ENCODE measurements at regions not wholly inside any gene's neighbourhood (a gene's known extent, or its start where the extent isn't known, plus 50 kb on each side); places are given as distances from the start of the nearest gene placed in this dataset.
"Not testable (repeated sequence)": the region's sequence is repeated elsewhere in the genome, so short reads cannot be mapped to it uniquely, and the experiment has no call there.

DNA sequence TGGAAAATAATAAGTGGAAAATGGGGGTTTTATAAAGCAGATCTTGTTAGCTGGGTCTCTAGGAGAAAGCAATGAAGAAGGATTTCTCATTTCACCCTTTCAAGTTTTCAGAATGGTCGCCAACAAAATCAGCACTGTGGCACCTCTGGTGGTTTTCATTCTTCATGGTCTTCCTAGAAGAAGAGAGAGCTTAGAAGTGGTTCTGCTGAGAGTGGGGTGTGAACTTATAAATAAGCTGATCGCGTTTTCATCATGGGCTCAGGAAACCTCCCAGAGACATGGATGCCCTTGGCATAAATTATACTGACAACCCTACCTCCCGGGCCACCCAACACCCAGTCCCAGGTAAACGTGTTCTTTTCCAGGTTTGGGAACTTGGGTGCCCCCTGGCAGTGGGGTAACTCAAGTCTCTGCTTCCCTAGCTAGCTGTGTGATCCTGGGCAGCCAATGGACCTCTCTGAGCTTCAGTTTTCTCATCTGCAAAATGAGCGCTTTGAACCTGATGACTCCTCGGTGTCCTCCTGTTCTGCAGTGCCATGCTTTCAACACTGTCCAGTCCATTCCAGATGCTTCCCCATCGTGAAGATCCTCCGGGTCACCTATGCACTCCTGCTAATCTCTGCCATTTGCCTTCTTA is 72.6 kb upstream of the GRAMD1B start:
- ATAC-seq: peak; percentile 70
- Mint-ChIP-seq H3K4me1 (peaks cover 38% of the 10 kb centered on the region), H3K27me3 (peaks cover 60% of the 10 kb centered on the region)

DNA sequence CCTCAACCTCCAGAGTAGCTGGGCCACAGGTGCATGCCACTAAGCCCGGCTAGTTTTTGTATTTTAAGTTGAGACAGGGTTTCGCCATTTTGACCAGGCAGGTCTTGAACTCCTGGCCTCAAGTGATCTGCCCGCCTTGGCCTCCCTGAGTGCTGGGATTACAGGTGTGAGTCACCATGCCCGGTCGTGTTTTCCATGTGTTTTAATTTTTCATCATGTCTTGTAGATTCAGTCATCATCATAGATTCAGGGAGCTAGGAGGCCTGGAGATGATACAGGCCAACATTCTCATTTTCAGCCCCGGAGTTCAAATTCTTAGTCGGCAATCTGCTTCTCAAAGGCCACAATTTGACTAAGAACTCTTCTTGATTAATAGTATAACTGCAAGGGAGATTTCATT is 73.5 kb upstream of the GRAMD1B start:
- DNase-seq: peak in 1 of 2 donors; percentile 48
- Mint-ChIP-seq H3K4me3 (peak overlapping the region; percentile 86 to 98), H3K4me1 (peaks cover 35% of the 10 kb centered on the region), H3K27me3 (peaks cover 60% of the 10 kb centered on the region), H3K9me3 (no peaks in the 10 kb centered on the region), H3K27ac (peak overlapping the region in 1 of 2 donors; percentile 46)
- peak; percentile 21 for ATAC-seq

More for the DNA sequence above, 72.6 kb upstream of the GRAMD1B start:
- H3K4me3 Mint-ChIP-seq: peak overlapping the region; percentile 86 to 98
- no peaks in the 10 kb centered on the region for H3K9me3 Mint-ChIP-seq
- DNase-seq: peak; percentile 23 to 44
- peak overlapping the region; percentile 2 to 84 for H3K27ac Mint-ChIP-seq

DNA sequence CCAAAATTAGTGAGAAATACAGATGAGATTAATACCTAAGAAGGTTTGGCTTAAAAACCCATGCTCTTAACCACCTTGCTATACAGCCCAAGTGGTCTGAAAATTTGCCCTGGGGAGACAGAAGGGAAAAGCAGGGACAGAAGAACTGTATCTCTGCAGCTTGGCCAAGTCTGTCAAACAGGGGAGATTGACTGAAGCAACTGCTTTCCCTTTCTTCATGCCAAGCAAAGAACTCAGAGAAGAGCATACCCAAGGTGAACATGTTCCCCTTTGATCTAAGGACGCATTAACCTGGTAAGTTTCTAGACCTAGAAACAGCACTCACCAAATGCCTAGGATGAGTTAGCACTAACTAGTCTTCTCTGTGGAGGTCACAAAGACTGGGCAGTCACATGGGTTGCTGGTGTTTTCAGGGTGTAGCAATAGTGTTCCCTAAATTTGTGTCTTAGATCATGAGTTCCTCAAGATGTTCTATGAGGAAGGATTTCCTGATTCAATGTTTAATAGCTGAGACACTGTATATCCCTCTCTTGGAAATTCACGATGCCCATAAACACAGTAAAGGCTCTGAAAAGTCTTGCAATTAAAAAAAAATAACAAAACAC is 75.6 kb upstream of the GRAMD1B start:
- Mint-ChIP-seq H3K27me3 (peaks cover 62% of the 10 kb centered on the region), H3K4me1 (peaks cover 21% of the 10 kb centered on the region), H3K9me3 (no peaks in the 10 kb centered on the region), H3K27ac (no peak overlapping the region), H3K4me3 (no peak overlapping the region)
- DNase-seq (no peak), ATAC-seq (no peak)

DNA sequence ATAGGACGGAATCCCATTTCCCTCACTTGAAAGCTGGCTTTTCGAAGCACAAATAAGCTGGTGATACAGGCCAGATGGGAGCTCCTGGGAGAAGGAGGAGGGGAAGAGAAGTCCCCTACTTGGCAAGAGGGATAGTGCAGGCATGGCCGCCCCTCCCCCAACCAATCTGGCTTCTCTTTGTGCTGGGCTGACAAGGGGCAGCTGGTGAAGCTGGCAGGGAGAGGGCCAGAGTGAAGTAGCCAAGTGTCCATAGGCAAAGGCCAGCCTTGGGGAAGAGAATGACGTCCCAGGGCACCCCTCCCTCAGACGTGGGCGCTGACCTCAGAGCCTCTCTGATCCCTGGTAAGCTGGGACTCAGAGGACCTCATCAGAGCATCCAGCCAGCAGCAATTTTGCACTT is 78.7 kb upstream of the GRAMD1B start:
- no peak for ATAC-seq

DNA sequence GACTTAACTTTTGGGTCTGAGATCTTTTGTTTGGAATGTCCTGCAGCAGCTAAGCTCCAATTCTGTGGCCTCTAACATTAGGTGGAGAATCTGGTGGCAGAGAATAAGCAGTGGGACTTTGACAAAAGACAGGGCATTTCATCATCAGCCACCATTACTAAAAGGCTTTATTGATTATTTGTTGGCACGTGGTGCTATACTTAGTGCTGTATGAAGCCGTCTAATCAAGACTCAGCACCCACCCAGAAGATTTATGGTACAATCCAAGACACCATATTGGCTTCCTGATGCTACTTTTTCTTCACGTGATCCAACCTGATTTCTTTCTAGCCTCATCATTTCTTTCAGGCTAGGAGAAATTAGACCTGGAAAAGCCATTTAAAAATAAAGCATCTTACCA is 80.7 kb upstream of the GRAMD1B start:
- no peak for DNase-seq
- Mint-ChIP-seq H3K4me3 (no peak overlapping the region), H3K9me3 (peaks cover 5 to 12% of the 10 kb centered on the region in 2 donors), H3K27me3 (peaks cover 72% of the 10 kb centered on the region), H3K4me1 (no peaks in the 10 kb centered on the region), H3K27ac (no peak overlapping the region)
- no peak for ATAC-seq

More for the DNA sequence above, 78.7 kb upstream of the GRAMD1B start:
- Mint-ChIP-seq H3K27me3 (peaks cover 73% of the 10 kb centered on the region), H3K27ac (no peak overlapping the region), H3K9me3 (peaks cover 5 to 12% of the 10 kb centered on the region in 2 donors), H3K4me3 (no peak overlapping the region), H3K4me1 (peaks cover 2% of the 10 kb centered on the region)
- DNase-seq: no peak

DNA sequence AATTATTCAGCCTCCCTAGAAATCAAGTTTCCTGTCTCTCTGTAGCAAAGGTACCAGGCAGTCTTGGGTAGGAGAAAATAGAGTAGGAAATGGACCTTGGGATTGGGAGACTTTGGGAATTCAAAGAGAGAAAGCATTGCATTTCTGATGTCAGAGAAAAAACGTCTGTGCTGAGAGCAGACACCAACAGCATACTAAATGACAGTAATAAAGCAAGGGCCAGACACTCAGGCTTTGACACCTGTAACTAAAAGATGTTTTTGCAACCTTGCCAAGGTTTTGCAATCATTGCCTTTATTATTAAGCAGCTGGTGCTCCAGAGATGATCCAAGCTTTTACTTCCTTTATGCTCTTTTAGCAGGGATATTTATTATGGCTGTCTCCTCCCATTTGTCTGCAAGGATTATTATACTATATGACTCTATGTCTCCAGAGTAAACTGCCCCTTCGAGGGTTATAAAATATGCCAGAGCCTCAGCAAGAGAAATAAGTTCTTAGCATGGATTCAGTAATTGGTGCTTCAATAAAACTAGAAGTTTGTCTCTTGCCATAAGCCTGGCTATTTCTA is 85.2 kb upstream of the GRAMD1B start:
- ATAC-seq: no peak
- DNase-seq: no peak
- Mint-ChIP-seq H3K27me3 (peaks cover 35% of the 10 kb centered on the region), H3K9me3 (peaks cover 12 to 20% of the 10 kb centered on the region in 2 donors), H3K4me3 (no peak overlapping the region), H3K4me1 (no peaks in the 10 kb centered on the region), H3K27ac (no peak overlapping the region)

DNA sequence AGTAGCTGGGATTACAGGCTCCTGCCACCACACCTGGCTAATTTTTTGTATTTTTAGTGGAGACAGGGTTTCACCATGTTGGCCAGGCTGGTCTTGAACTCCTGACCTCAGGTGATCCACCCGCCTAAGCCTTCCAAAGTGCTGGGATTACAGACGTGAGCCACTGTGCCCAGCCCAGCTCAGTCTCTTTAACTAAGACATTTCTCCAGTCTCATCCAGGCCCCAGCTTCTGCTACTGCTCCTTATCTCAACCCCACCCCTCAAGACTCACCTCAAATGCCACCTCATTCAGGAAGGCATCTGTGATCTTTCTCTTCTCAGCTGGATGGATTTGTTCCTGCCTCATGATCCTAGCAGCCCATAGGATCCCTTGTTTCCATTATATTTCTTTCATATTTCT is 85.9 kb upstream of the GRAMD1B start:
- H3K9me3 Mint-ChIP-seq: peaks cover 13 to 18% of the 10 kb centered on the region in 2 donors
- H3K4me3 Mint-ChIP-seq, H3K4me1 Mint-ChIP-seq, ATAC-seq, DNase-seq, H3K27ac Mint-ChIP-seq: not testable (repeated sequence)
- peaks cover 28% of the 10 kb centered on the region for H3K27me3 Mint-ChIP-seq

DNA sequence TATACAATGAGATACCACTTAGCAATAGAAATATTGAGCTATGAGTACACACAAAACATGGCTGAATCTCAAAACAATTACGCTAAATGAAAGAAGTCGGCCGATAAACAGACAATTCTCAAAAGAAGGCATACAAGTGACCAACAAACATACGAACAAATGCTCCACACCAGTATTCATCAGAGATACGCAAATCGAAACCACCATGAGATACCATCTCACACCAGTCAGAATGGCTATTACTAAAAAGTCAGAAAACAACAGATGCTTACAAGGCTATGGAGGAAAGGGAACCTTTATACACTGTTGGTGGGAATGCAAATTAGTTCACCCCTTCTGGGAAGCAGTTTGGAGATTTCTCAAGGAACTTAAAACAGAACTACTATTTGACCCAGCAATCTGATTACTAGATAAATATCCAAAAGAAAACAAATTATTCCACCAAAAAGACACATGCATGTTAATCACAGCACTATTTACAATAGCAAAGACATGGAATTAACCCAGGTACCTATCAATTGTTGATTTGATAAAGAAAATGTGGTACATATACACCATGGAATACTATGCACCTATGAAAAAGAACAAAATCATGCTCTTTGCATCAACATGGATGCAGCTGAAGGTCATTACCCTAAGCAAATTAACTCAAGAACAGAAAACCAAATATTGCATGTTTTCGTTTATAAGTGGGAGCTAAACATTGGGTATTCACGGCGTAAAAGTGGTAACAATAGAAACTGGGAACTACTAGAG is 90.9 kb upstream of the GRAMD1B start:
- peaks cover 24% of the 10 kb centered on the region for H3K27me3 Mint-ChIP-seq
- ATAC-seq (no peak), DNase-seq (no peak)
- H3K4me1 Mint-ChIP-seq: peaks cover 5% of the 10 kb centered on the region
- H3K9me3 Mint-ChIP-seq: peaks cover 12 to 26% of the 10 kb centered on the region in 2 donors
- H3K27ac Mint-ChIP-seq: no peak overlapping the region
- no peak overlapping the region for H3K4me3 Mint-ChIP-seq

DNA sequence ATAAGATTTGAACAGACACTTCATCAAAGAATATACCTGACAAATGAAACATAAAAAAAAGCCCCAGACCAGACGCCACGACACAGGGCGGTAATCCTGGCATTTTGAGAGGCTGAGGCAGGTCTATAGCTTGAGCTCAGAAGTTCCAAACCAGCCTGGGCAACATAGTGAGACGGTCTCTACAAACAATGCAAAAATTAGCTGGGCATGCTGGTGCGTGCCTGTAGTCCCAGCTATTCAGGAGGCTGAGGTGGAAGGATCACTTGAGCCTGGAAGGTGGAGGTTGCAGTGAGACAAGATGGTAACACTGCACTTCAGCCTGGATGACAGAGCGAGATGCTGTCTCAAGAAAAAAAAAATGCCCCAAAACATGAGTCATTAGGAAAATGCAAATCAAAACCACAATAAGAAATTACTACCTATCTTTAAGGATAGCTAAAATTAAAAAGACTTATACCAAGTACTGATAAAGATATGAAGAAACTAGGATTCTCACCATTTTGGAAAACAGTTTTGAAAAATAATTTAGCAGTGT is 91.7 kb upstream of the GRAMD1B start:
- Mint-ChIP-seq H3K4me1 (peaks cover 5% of the 10 kb centered on the region), H3K4me3 (no peak overlapping the region), H3K9me3 (peaks cover 12 to 26% of the 10 kb centered on the region in 2 donors), H3K27ac (no peak overlapping the region), H3K27me3 (peaks cover 18% of the 10 kb centered on the region)
- DNase-seq (no peak), ATAC-seq (peak; percentile 35)

DNA sequence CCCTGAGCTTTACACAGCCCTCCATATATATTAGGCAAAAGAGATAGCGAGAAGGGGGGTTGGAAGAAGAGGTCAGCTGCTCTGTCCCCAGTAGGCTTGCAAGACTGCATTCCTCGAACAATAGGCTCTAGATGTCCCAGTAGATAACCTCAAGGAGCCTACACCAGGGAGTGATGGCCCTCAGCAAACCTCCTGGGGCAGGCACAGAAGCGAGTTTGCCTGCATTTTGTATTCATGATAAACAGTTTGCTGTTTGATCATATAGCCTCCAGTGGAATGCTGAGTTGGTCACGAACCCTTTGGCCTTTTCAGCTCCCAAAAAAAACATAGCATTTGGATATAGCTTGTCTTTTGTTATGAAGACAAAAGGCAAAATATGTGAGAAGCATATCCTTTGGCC is 95.1 kb upstream of the GRAMD1B start:
- Mint-ChIP-seq H3K27me3 (peaks cover 19% of the 10 kb centered on the region), H3K4me3 (no peak overlapping the region)
- no peak for ATAC-seq

DNA sequence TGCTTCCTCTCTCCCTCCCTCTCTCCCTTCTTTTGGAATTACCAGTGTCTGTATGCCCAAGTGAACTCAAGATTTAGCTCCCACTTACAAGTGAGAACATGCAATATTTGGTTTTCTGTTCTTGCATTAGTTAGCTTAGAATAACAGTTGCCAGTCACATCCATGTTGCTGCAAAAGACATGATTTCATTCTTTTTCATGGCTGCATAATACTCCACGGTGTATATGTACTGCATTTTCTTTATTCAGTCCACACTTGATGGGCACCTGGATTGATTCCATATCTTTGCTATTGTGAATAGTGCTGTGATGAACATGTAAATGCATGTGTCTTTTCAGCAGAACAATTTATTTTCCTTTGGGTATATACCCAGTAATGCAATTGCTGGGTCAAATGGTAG is 97.5 kb upstream of the GRAMD1B start:
- H3K4me3 Mint-ChIP-seq, H3K4me1 Mint-ChIP-seq, H3K27ac Mint-ChIP-seq, DNase-seq, ATAC-seq: not testable (repeated sequence)
- Mint-ChIP-seq H3K27me3 (peaks cover 33% of the 10 kb centered on the region), H3K9me3 (peaks cover 0 to 24% of the 10 kb centered on the region in 2 donors)

More for the DNA sequence above, 95.1 kb upstream of the GRAMD1B start:
- peaks cover 5% of the 10 kb centered on the region for H3K4me1 Mint-ChIP-seq
- no peak for DNase-seq
- peaks cover 5 to 24% of the 10 kb centered on the region in 2 donors for H3K9me3 Mint-ChIP-seq
- no peak overlapping the region for H3K27ac Mint-ChIP-seq

DNA sequence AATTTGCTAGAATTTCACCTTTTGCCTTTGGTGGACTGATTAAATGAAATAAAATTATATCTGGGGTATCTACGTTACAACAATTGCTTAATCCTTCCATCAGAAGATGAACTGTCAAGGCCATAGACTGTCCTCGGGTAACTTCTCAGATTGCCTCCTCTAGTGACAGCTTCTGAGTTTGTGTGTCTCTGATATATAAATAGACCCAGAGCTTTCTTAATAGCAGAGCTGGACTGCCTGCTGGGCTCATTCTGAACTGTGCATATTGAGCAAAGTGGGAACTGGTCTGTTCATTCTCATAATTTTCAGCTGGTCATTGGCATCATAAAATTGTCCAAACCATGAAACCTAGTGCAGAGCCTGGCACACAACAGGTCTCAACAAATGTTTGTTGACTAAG is 99.1 kb upstream of the GRAMD1B start:
- no peak overlapping the region for H3K27ac Mint-ChIP-seq

DNA sequence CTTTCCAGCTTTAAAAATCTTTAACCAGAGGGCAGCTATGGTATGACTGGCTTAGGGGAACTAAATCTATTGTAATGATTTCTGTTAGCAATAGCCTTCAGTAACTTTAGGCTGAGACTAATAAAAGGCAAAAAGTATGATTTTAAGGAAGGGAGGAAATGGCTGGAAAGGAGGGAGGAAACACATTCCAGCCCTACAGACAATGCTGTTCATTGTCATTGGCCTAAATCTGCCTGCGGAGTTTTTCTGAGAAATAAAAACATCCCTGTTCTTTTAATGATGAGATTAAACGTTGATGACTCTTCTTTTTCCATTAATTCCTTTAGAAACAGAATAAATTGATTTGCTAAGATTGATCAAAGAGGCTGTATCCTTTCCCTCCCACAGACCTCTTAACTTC is 99.6 kb upstream of the GRAMD1B start:
- Mint-ChIP-seq H3K4me3 (no peak overlapping the region), H3K27me3 (peaks cover 27% of the 10 kb centered on the region), H3K4me1 (no peaks in the 10 kb centered on the region), H3K27ac (no peak overlapping the region), H3K9me3 (peaks cover 0 to 19% of the 10 kb centered on the region in 2 donors)
- DNase-seq (no peak), ATAC-seq (no peak)

More for the DNA sequence above, 99.1 kb upstream of the GRAMD1B start:
- ATAC-seq: no peak
- Mint-ChIP-seq H3K9me3 (peaks cover 0 to 24% of the 10 kb centered on the region in 2 donors), H3K4me1 (no peaks in the 10 kb centered on the region), H3K4me3 (no peak overlapping the region), H3K27me3 (peaks cover 32% of the 10 kb centered on the region)
- no peak for DNase-seq

DNA sequence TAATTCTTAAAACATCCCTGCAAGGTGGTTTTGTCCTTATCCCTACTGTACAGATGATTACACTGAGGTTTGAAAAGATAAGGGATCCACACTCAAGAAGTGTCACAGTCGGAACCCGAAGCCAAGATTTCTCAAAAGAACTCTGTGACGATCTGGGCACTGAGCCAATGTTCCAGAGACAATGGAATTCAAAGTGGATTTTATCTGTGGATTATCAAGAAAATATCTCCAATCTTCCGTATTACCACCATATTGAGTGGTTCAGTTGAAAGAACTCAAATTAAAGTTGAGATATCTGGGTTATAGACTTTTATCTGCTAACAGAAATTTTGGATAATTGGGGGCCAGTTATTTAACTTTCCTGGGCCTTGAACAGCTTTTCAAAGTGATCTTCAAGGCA is 100.0 kb upstream of the GRAMD1B start:
- Mint-ChIP-seq H3K9me3 (peaks cover 0 to 15% of the 10 kb centered on the region in 2 donors), H3K27ac (no peak overlapping the region), H3K4me3 (no peak overlapping the region), H3K4me1 (no peaks in the 10 kb centered on the region), H3K27me3 (peaks cover 23% of the 10 kb centered on the region)
- no peak for DNase-seq
- ATAC-seq: no peak

DNA sequence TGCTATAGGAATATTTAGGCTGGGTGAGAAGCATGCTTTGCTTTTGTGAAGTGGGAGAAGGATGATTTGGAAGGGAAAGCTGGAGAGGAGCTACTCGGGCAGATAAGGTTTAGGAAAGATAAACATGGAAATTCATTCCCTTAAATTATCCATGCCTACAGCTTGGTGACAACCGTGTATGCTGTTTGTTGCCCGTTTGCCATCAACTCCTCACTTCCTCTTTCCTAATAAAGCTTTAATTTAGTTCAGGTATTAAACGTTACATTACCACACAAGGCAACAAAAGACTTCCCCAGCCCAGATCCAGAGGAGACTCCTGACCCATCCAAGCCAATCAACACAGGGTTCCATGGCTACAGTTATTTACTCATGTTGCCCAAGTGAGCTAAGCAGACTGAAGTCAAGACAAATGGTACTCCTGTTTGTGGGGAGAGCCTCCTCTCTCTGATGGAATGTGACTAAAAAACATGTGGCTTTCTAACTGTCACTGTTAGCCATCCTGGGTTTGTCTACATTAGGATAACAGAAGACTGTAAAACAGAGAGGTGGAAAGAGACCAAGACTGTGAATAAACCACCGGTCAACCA is 101.7 kb upstream of the GRAMD1B start:
- H3K27me3 Mint-ChIP-seq: peaks cover 15% of the 10 kb centered on the region
- DNase-seq (no peak), ATAC-seq (no peak)
- no peaks in the 10 kb centered on the region for H3K4me1 Mint-ChIP-seq
- no peak overlapping the region for H3K4me3 Mint-ChIP-seq
- no peak overlapping the region for H3K27ac Mint-ChIP-seq
- peaks cover 0 to 7% of the 10 kb centered on the region in 2 donors for H3K9me3 Mint-ChIP-seq
